H1 (cell line): ENCODE measurements at regions not wholly inside any gene's neighbourhood (a gene's known extent, or its start where the extent isn't known, plus 50 kb on each side); places are given as distances from the start of the nearest gene placed in this dataset.

Source experiments
- EGR1 ChIP-seq: IDR thresholded peaks from 2 replicates; pipeline ENCODE4 v1.6.1; 2011; ENCODE audit warnings: low read depth, low read length, borderline replicate concordance
- POLR2A ChIP-seq, 2 experiments: IDR thresholded peaks; 1 replicate in 1 of 2; 2 replicates in 1 of 2; pipeline ENCODE4 v1.6.1; 2011; ENCODE audit warnings: low read depth in 2 of 2, low read length in 2 of 2, mild to moderate bottlenecking in 2 of 2; ENCODE audit errors: control extremely low read depth in 1 of 2

DNA sequence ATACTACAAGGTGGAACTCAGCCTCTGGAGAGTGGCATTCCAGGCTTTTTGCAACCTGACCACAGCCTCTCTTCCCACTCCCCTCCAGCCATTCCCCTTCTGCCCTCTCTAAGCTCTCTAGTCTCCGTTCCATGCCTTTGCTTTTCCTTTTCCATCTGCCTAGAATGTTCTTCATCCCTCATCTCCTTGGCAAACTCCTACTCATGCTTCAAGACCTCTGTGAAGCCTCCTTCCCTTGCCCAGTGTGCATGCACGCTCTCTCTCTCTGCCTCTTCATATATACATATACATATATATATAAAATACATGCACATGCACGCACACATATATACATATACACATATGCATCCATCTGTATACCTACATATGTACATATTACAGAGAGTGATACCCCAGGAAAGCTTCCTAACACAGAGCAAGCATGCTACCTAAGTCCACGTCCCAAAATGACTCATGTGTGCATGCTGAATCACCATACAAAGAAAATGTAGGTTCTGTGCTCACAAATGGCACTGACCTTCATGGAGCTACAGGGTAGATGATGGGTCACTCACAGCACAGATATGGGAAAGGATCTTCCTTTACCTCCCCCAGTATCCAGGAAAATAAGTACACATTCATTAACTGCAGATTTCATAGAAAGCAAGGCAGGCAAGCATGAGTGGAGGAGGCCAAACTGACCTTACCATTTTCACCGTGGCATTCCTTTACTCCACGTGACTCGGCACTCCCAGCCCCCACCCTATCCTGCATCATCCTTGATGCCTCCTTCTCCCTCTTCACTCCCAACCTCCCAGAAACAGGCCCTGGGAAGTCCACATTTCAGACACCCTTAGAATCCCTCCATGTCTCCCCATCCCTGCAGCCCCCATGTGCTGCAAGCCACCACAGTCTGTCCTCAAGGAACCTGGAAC is 238.4 kb upstream of the ZMIZ1 start:
- TF ChIP-seq EGR1 (no peak), POLR2A (IDR thresholded peaks at IDR 0.05; ENCODE audit: control extremely low read depth in 1 of 2, low read depth in 2 of 2, low read length in 2 of 2) (no peak)
